IMR-90 (cell line): ENCODE measurements at regions not wholly inside any gene's neighbourhood (a gene's known extent, or its start where the extent isn't known, plus 50 kb on each side); places are given as distances from the start of the nearest gene placed in this dataset.

ENCODE experiments used
- ATAC-seq: fragments of 200-7000 bp; cut with Tn5 transposase; 2 replicates; pipeline ENCODE4 v1.9.1; 2020; ENCODE audit warnings: low read depth, mild to moderate bottlenecking, moderate library complexity
- BruUV-seq: library from RNA; stranded (reverse); fragments of 400-500 nt; replicated peaks from 2 replicates; lab custom pipeline; 2021; lab: Mats Ljungman, UMichigan
- CTCF ChIA-PET: fragments of 300-600 bp; formaldehyde crosslinking; extraction: SDS; loops from one replicate; lab custom pipeline; 2021; ENCODE audit warnings: antibody characterized with exemption; lab: Yijun Ruan, JAX
- POLR2A ChIA-PET: fragments of 300-600 bp; sonication (Branson Sonifier 250); formaldehyde crosslinking; loops from one replicate; lab custom pipeline; 2022; ENCODE audit warnings: antibody characterized with exemption; ENCODE audit not compliant: unreplicated experiment; lab: Charles Lee
- DNase-seq: peaks from one replicate; pipeline ENCODE4 v3.0.0; 2013
- H2AFZ ChIP-seq: replicated peaks from 2 replicates; pipeline ENCODE3; 2013; ENCODE audit warnings: low read length, mild to moderate bottlenecking; ENCODE audit not compliant: poor library complexity
- H2AK5ac ChIP-seq: 2 replicates; pipeline ENCODE4 v1.6.1; 2013; ENCODE audit warnings: low read depth, low read length, inconsistent platforms
- H2AK9ac ChIP-seq: replicated peaks from 2 replicates; pipeline ENCODE3; 2013; ENCODE audit warnings: mild to moderate bottlenecking, low read depth, low read length, moderate library complexity; ENCODE audit not compliant: poor library complexity
- H2BK120ac ChIP-seq: 2 replicates; pipeline ENCODE4 v1.6.1; 2013; ENCODE audit warnings: low read depth, low read length, inconsistent platforms
- H2BK15ac ChIP-seq: 3 replicates; pipeline ENCODE4 v1.6.1; 2013; ENCODE audit warnings: low read depth, low read length, inconsistent platforms
- H2BK20ac ChIP-seq: 2 replicates; pipeline ENCODE4 v1.6.1; 2013; ENCODE audit warnings: low read depth, mild to moderate bottlenecking, inconsistent platforms, low read length, moderate library complexity
- H2BK5ac ChIP-seq: 2 replicates; pipeline ENCODE4 v1.6.1; 2013; ENCODE audit warnings: mild to moderate bottlenecking, low read depth, low read length, inconsistent platforms; ENCODE audit not compliant: poor library complexity, severe bottlenecking
- H3K14ac ChIP-seq: replicated peaks from 2 replicates; pipeline ENCODE4 v1.6.1; 2013; ENCODE audit warnings: low read depth, low read length, inconsistent platforms
- H3K18ac ChIP-seq: 2 replicates; pipeline ENCODE4 v1.6.1; 2013; ENCODE audit warnings: low read depth, low read length, control low read depth
- H3K23ac ChIP-seq: 2 replicates; pipeline ENCODE4 v1.6.1; 2013; ENCODE audit warnings: low read depth, low read length, inconsistent platforms
- H3K27ac ChIP-seq: 2 replicates; pipeline ENCODE4 v1.5.1; 2013; ENCODE audit warnings: mild to moderate bottlenecking, control low read depth, low read length; ENCODE audit not compliant: insufficient read depth
- H3K27me3 ChIP-seq: 2 replicates; pipeline ENCODE4 v1.6.1; 2013; ENCODE audit warnings: low read length; ENCODE audit not compliant: control insufficient read depth, insufficient read depth
- H3K36me3 ChIP-seq: 2 replicates; pipeline ENCODE4 v1.6.1; 2013; ENCODE audit warnings: low read length, mixed read lengths; ENCODE audit not compliant: control insufficient read depth, insufficient read depth
- H3K4ac ChIP-seq: 2 replicates; pipeline ENCODE4 v1.6.1; 2013; ENCODE audit warnings: low read depth, low read length, inconsistent platforms
- H3K4me1 ChIP-seq: 2 replicates; pipeline ENCODE4 v1.6.1; 2013; ENCODE audit warnings: low read length, mixed read lengths; ENCODE audit not compliant: control insufficient read depth, insufficient read depth
- H3K4me2 ChIP-seq: 2 replicates; pipeline ENCODE4 v1.6.1; 2013; ENCODE audit warnings: low read depth, mild to moderate bottlenecking, control low read depth, low read length, moderate library complexity
- H3K4me3 ChIP-seq: 2 replicates; pipeline ENCODE4 v1.5.1; 2013; ENCODE audit warnings: low read depth, mild to moderate bottlenecking, control low read depth, low read length, moderate library complexity; ENCODE audit not compliant: insufficient read depth
- H3K56ac ChIP-seq: 2 replicates; pipeline ENCODE4 v1.6.1; 2013; ENCODE audit warnings: low read length, inconsistent platforms; ENCODE audit not compliant: insufficient read depth; ENCODE audit errors: extremely low read depth
- H3K79me1 ChIP-seq, 2 experiments: 2 replicates each; pipeline ENCODE4 v1.6.1; 2013; ENCODE audit warnings: low read length in 2 of 2, inconsistent platforms in 1 of 2, low read depth in 1 of 2
- H3K9ac ChIP-seq: 2 replicates; pipeline ENCODE4 v1.6.1; 2013; ENCODE audit warnings: low read depth, low read length, control low read depth
- H3K9me1 ChIP-seq: 2 replicates; pipeline ENCODE4 v1.6.1; 2013; ENCODE audit warnings: low read length, inconsistent platforms; ENCODE audit not compliant: insufficient read depth
- H3K9me3 ChIP-seq: 2 replicates; pipeline ENCODE4 v1.6.1; 2013; ENCODE audit warnings: low read length; ENCODE audit not compliant: control insufficient read depth, insufficient read depth
- H4K20me1 ChIP-seq: 2 replicates; pipeline ENCODE4 v1.6.1; 2013; ENCODE audit warnings: low read length, inconsistent platforms; ENCODE audit not compliant: insufficient read depth
- H4K5ac ChIP-seq: 2 replicates; pipeline ENCODE4 v1.6.1; 2013; ENCODE audit warnings: mild to moderate bottlenecking, low read depth, low read length, control low read depth
- H4K8ac ChIP-seq, 2 experiments: 2 replicates each; pipeline ENCODE4 v1.6.1; 2013; ENCODE audit warnings: low read depth in 2 of 2, low read length in 2 of 2, control low read depth in 1 of 2, inconsistent platforms in 1 of 2
- H4K91ac ChIP-seq: 2 replicates; pipeline ENCODE4 v1.6.1; 2013; ENCODE audit warnings: low read depth, low read length, inconsistent platforms; ENCODE audit not compliant: insufficient read depth
- BHLHE40 ChIP-seq: fragments of 150-350 bp; IDR thresholded peaks from 2 replicates; pipeline ENCODE4 v1.6.1; 2016; ENCODE audit warnings: mild to moderate bottlenecking, low read depth, low read length
- CEBPB ChIP-seq: IDR thresholded peaks from 2 replicates; pipeline ENCODE4 v1.6.1; 2012; ENCODE audit warnings: low read depth, low read length, improper control_type of control experiment
- CHD1 ChIP-seq: IDR thresholded peaks from 2 replicates; pipeline ENCODE4 v1.6.1; 2012; ENCODE audit warnings: low read depth, low read length, improper control_type of control experiment
- FOS ChIP-seq: fragments of 150-350 bp; IDR thresholded peaks from 2 replicates; pipeline ENCODE4 v1.6.1; 2016; ENCODE audit warnings: low read depth, low read length
- MAFK ChIP-seq: IDR thresholded peaks from 2 replicates; pipeline ENCODE4 v1.6.1; 2012; ENCODE audit warnings: low read depth, low read length, improper control_type of control experiment
- MAZ ChIP-seq: IDR thresholded peaks from 2 replicates; pipeline ENCODE4 v1.6.1; 2012; ENCODE audit warnings: low read depth, mild to moderate bottlenecking, low read length, improper control_type of control experiment, moderate library complexity, borderline replicate concordance
- MXI1 ChIP-seq: IDR thresholded peaks from 2 replicates; pipeline ENCODE4 v1.6.1; 2012; ENCODE audit warnings: low read depth, mild to moderate bottlenecking, low read length, moderate library complexity, borderline replicate concordance
- NFE2L2 ChIP-seq: fragments of 150-350 bp; IDR thresholded peaks from 2 replicates; pipeline ENCODE4 v1.6.1; 2016; ENCODE audit warnings: low read depth, mild to moderate bottlenecking, low read length
- POLR2A ChIP-seq: IDR thresholded peaks from 2 replicates; pipeline ENCODE4 v1.6.1; 2012; ENCODE audit warnings: mild to moderate bottlenecking, low read depth, low read length
- RAD21 ChIP-seq: IDR thresholded peaks from 2 replicates; pipeline ENCODE4 v1.6.1; 2012; ENCODE audit warnings: low read length, improper control_type of control experiment
- RCOR1 ChIP-seq: IDR thresholded peaks from 2 replicates; pipeline ENCODE4 v1.6.1; 2012; ENCODE audit warnings: mild to moderate bottlenecking, low read length, improper control_type of control experiment; ENCODE audit not compliant: insufficient replicate concordance
- RFX5 ChIP-seq: IDR thresholded peaks from 2 replicates; pipeline ENCODE4 v1.8.0; 2012; ENCODE audit warnings: low read depth, mild to moderate bottlenecking, low read length, moderate library complexity
- SMC3 ChIP-seq: fragments of 150-350 bp; IDR thresholded peaks from 2 replicates; pipeline ENCODE4 v1.6.1; 2016; ENCODE audit warnings: low read depth, mild to moderate bottlenecking, antibody characterized with exemption, low read length, moderate library complexity
- WGBS, 2 experiments: methylation state at CpG; one replicate each; pipeline versions ENCODE4 v1.1.5 to v1.1.7; 2013; ENCODE audit warnings: missing lambda C conversion rate in 2 of 2; ENCODE audit not compliant: insufficient read length in 1 of 2; ENCODE audit errors: extremely low coverage in 2 of 2; 5-methylcytosine and 5-hydroxymethylcytosine counted together
- dilution Hi-C: fragments of 300-500 bp; cut with HindIII; formaldehyde crosslinking; loops from one replicate; pipeline ENCODE4 v1.14.3; 2018; ENCODE audit warnings: low sequenced_read_pairs; ENCODE audit not compliant: unreplicated experiment
- in situ Hi-C: fragments of 300-500 bp; cut with MboI; formaldehyde crosslinking; loops from 3 replicates; pipeline ENCODE4 v1.14.3; 2019; ENCODE audit warnings: low sequenced_read_pairs, inconsistent platforms, mixed read lengths
- intact Hi-C: fragments of 100-400 bp; cut with micrococcal nuclease; formaldehyde crosslinking; loops from 2 replicates; pipeline ENCODE4 v1.10.0; 2022
- TF ChIP-seq, protein P1 (sequence below): conservative IDR thresholded peaks from 2 replicates; pipeline ENCODE4 v1.5.1; 2012; ENCODE audit warnings: mild to moderate bottlenecking, low read depth, low read length, improper control_type of control experiment
- TF ChIP-seq, protein P2 (sequence below): fragments of 150-350 bp; IDR thresholded peaks from 2 replicates; pipeline ENCODE4 v1.6.1; 2016; ENCODE audit warnings: low read depth, mild to moderate bottlenecking, low read length, moderate library complexity, borderline replicate concordance
- TF ChIP-seq, protein P3 (sequence below): fragments of 150-350 bp; IDR thresholded peaks from 2 replicates; pipeline ENCODE4 v1.6.1; 2017; ENCODE audit warnings: mild to moderate bottlenecking, antibody characterized with exemption, low read length, low read depth

- H4K20me1 ChIP-seq: no peaks in the 10 kb centered on the region
- in situ Hi-C loops (no loop called here), intact Hi-C loops (no loop called here), dilution Hi-C loops (no loop called here)
- H3K79me1 ChIP-seq: no peaks in the 10 kb centered on the region
- no peak overlapping the region for H3K4me2 ChIP-seq
- ChIA-PET POLR2A (no interaction called here), CTCF (no interaction called here)
- no TSS peak for BruUV-seq
- no peak overlapping the region for H3K18ac ChIP-seq
- no peak overlapping the region for H4K5ac ChIP-seq
- H3K56ac ChIP-seq: no peak overlapping the region
- ATAC-seq (no peak), DNase-seq (no peak)
- H3K27me3 ChIP-seq: no peaks in the 10 kb centered on the region
- no peaks in the 10 kb centered on the region for H3K4me1 ChIP-seq
- H3K36me3 ChIP-seq: no peaks in the 10 kb centered on the region
- no peak overlapping the region for H2BK5ac ChIP-seq
- no peak overlapping the region for H2BK20ac ChIP-seq
- no peak overlapping the region for H3K9ac ChIP-seq
- TF ChIP-seq, protein P1, sequence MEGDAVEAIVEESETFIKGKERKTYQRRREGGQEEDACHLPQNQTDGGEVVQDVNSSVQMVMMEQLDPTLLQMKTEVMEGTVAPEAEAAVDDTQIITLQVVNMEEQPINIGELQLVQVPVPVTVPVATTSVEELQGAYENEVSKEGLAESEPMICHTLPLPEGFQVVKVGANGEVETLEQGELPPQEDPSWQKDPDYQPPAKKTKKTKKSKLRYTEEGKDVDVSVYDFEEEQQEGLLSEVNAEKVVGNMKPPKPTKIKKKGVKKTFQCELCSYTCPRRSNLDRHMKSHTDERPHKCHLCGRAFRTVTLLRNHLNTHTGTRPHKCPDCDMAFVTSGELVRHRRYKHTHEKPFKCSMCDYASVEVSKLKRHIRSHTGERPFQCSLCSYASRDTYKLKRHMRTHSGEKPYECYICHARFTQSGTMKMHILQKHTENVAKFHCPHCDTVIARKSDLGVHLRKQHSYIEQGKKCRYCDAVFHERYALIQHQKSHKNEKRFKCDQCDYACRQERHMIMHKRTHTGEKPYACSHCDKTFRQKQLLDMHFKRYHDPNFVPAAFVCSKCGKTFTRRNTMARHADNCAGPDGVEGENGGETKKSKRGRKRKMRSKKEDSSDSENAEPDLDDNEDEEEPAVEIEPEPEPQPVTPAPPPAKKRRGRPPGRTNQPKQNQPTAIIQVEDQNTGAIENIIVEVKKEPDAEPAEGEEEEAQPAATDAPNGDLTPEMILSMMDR: no peak
- TF ChIP-seq, protein P2, sequence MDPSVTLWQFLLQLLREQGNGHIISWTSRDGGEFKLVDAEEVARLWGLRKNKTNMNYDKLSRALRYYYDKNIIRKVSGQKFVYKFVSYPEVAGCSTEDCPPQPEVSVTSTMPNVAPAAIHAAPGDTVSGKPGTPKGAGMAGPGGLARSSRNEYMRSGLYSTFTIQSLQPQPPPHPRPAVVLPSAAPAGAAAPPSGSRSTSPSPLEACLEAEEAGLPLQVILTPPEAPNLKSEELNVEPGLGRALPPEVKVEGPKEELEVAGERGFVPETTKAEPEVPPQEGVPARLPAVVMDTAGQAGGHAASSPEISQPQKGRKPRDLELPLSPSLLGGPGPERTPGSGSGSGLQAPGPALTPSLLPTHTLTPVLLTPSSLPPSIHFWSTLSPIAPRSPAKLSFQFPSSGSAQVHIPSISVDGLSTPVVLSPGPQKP: no peak
- TF ChIP-seq MAZ (no peak), RFX5 (no peak), CEBPB (no peak), RCOR1 (no peak), FOS (no peak), NFE2L2 (no peak), BHLHE40 (no peak), CHD1 (no peak), RAD21 (no peak), SMC3 (no peak), POLR2A (no peak), MAFK (no peak), MXI1 (no peak)
- TF ChIP-seq, protein P3, sequence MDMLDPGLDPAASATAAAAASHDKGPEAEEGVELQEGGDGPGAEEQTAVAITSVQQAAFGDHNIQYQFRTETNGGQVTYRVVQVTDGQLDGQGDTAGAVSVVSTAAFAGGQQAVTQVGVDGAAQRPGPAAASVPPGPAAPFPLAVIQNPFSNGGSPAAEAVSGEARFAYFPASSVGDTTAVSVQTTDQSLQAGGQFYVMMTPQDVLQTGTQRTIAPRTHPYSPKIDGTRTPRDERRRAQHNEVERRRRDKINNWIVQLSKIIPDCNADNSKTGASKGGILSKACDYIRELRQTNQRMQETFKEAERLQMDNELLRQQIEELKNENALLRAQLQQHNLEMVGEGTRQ: no peak
- H3K23ac ChIP-seq: no peak overlapping the region
- no peak overlapping the region for H4K91ac ChIP-seq
- WGBS, 2 experiments: no CpG with 5 or more reads among the region's 4 CpGs
- no peak overlapping the region for H2AK9ac ChIP-seq
- no peak overlapping the region for H3K4ac ChIP-seq
- H2BK120ac ChIP-seq: no peak overlapping the region
- H2AFZ ChIP-seq: no peak overlapping the region
- H2BK15ac ChIP-seq: no peak overlapping the region
- H2AK5ac ChIP-seq: no peak overlapping the region
- no peak overlapping the region for H4K8ac ChIP-seq
- H3K4me3 ChIP-seq: no peak overlapping the region
- no peaks in the 10 kb centered on the region for H3K9me1 ChIP-seq
- no peak overlapping the region for H3K14ac ChIP-seq
- H3K27ac ChIP-seq: no peak overlapping the region
- no peaks in the 10 kb centered on the region; the same call in 1 of the 2 replicates for H3K9me3 ChIP-seq
Measured at GRCh38 chrX:148192547-148192946, 211.4 kb downstream of the FMR1NB start.
